Occipital lobe (tissue), 1 donor: ENCODE measurements at regions not wholly inside any gene's neighbourhood (a gene's known extent, or its start where the extent isn't known, plus 50 kb on each side); places are given as distances from the start of the nearest gene placed in this dataset.

ENCODE experiments used
- DNase-seq: peaks from one replicate; lab custom pipeline; 2025; lab: John Stamatoyannopoulos, UW

DNA sequence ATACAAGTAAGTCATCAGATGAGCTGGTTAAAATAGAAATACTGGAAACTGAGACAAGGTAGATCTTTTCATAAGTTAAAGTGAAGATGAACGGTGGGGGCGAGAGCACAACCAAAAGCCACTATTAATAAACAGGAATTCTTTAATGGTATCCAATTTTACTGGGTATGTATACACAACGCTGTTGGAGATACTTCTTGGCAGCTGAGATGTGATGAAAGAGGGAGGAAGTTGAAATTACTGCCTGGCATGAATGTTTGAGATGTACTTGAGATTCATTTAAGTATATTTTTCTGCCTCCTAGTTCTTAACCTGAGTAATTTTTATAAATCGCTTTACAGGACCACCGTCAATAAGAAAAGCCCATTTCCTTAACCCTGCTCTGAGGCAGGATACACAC, 110.0 kb upstream of the ZRANB2 start:
- DNase-seq, result no peak

DNA sequence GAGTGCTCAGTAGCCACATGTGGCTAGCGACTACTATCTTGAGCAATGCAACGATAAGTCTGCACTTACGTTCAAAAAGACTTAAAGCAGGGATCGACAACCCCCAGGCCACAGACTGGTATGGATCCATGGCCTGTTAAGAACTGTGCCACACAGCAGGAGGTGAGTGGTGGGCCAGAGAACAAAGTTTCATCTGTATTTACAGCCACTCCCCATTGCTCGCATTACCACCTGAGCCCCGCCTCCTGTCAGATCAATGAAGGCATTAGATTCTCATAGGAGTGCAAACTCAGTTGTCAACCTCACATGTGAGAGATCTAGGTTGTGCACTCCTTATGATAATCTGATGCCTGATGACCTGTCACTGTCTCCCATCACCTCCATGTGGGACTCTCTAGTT, 103.6 kb upstream of the ZRANB2 start:
- DNase-seq, result no peak

DNA sequence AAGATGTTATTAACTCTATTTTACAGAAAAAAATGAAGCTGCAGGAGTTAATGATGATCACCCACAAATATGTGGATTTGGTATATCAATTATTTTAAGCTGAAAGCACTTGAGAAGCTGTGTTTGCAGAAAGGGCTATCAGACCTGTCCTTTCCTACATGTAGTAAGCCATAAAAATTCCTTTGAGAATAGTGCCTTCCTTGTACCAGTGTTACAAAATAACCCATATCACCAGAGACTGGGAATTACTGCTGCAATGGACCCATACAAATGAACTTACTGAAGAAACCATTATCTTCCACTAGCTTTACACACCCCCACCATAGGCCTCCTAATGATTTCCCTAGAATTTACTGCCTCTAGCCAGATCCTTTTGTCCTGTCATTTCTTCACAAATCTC, 99.2 kb upstream of the ZRANB2 start:
- DNase-seq, result no peak

DNA sequence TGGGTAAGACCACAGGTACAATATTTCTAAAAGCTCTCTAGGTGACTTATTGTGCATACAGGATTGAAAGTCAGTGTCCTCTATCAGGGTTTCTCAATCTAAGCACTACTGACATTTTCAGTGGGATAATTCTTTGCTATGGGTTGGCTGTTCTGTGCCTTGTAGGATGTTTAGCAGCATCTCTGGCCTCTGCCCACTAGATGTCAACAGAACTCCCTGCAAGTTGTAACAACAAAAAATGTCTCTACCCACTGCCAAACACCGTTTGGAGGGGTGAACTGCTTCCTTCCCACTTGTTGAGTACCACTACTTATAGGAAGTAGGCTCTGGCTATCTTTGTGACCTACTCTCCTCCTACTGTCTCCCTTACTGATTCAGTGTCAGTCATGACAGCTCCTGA, 90.1 kb upstream of the ZRANB2 start:
- no peak for DNase-seq

DNA sequence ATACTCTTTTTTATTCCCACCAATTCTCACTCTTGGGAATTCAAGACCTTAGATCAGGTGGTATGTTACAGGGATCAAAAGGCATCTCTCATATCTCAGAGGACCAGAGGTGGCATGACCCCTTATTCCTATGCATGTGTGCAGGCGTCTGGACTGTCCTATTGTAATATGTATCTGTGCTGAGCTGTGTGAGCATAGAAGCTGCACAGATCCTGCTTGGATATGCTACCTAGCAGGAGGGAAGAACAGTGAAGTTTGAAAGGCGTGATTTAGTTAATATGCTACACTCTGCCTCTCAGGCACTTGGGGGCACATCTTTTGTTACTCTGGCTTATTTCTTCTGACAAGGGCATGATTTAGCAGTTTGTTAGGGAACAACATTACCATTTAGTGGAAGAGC, 86.7 kb upstream of the ZRANB2 start:
- no peak for DNase-seq

DNA sequence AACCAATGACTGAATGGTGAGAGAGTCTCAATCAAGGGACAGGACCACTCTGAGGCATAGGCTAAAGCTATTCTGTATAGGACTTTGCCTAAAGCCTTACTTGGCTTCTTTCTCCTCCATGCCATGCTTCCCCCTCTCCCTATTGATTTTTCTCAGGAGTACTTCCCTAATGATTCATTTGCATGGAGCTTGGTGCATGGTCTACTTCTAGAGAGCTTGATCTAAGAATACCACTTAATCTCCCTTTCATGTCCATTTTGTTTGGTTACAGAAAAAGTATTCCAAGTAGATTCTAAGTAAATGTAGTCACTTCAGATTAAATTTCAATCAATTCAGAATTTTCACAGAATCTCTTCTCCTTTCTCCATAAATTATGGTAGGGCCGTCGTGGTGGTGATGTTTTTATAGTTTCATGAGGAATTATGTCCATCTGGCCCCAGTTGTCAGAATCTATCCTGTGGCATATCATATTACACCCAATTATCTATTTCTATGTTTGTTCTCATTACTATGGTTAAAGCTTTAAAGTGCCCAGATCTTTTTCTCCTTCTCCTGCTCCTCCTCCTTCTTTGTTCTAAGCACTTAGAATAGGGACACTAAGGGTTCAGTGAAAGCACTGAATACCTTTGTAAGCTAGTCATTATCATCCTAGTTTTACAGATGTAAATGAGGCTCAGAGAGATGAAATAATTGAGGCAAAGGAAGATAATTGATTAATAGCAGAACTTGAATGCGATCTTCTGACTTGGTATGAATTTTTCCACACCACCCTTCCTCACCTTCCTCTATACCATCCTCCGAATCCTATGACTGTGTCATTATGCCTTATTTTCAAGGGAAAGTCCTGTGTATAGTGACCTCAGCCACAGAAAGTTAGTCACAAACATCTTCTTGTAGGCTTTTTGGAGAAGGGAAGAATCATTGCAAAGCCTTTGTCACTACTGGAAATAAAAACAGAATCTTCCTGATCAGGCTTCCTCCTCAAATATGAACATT, 85.6 kb upstream of the ZRANB2 start:
- DNase-seq, result no peak

DNA sequence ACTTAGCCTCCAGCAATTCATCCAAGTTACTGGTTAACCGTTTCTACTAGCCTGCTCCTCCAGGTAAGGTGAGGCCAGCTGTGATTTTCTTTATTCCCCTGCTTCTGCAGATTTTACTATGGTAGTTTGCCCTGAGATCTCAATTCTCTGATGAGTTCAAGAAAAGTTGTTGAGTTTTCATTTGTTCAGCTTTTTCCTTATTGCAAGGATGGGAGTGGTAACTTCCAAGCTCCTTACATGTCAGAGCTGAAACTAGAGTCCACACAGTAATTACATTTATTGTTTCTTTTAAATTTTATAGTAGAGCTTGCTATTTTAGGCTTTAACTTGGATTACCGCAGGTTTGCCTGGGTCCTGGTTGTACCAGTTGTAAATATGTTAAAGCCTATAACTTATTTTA, 76.9 kb upstream of the ZRANB2 start:
- DNase-seq, result no peak

DNA sequence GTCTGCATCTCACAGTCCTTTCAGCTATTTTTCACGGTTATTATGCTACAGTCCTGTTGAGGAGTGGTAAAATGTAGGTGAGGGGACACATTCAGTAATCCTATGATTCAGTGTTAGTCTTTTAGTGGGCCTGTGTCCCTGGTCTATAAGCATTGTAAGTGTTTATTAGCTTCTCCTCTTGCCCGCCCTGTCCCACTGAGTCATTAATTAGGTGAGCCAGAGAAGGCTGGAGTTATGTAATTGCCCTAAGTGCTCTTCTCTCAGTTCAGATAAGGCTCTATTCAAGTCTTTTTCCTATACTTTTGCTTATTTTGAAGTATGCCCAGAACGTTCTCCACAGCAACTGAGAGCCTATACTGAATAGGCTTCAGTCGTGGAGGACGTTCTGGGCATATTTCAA, 76.3 kb upstream of the ZRANB2 start:
- DNase-seq, result no peak

DNA sequence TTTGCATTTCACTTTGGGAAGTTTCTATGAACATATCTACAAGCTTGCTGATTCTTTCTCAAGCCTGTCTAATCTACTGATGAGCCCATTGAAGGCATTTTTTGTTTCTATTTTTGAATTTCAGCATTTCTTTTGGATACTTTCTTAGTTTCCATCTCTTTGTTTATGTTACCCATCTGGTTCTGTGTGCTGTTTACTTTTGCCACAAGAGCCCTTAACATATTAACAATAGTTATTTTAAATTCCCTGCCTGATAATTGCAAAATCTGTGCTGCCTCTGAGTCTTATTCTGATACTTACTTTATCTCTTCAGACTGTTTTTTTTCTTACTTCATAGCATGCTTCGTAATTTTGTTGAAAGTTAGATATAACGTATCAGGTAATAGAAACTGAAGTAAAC, 75.8 kb upstream of the ZRANB2 start:
- DNase-seq, result no peak

DNA sequence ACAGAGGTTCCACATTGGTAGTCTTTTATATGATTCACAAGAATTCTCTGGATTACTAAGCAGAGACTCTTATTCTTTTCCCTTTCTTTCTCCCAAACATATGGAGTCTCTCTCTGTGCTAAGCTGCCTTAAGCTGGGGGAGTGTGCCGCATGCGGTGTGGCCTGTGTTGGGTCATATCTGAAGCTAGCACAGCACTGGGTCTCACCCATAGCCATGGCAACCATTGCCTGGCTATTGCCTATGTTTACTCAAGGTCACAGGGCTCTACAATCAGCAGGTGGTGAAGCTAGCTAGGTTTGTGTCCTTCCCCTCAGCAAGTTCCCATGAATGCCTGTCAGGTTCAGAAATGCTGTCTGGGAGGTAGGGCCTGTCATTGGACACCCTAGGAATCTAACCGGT, 73.6 kb upstream of the ZRANB2 start:
- DNase-seq, result no peak

DNA sequence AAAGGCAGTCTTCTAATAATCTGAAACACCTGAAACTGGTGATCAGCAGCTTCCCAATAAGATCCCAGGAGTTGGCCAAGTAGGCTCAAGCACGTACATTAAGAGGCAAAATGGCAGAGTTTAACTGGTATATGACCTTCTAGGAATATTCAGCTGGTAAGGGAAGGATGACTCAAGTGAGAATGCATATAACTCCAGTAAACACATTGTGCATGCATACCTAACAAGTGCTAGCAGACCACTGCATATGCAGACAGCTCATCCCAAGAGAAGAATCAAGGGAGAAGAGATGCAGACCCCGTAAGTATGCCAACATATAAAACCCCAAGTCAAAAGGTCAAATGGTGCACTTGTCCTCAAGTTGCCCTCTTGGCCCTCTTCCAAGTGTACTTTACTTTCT, 73.0 kb upstream of the ZRANB2 start:
- DNase-seq, result no peak

DNA sequence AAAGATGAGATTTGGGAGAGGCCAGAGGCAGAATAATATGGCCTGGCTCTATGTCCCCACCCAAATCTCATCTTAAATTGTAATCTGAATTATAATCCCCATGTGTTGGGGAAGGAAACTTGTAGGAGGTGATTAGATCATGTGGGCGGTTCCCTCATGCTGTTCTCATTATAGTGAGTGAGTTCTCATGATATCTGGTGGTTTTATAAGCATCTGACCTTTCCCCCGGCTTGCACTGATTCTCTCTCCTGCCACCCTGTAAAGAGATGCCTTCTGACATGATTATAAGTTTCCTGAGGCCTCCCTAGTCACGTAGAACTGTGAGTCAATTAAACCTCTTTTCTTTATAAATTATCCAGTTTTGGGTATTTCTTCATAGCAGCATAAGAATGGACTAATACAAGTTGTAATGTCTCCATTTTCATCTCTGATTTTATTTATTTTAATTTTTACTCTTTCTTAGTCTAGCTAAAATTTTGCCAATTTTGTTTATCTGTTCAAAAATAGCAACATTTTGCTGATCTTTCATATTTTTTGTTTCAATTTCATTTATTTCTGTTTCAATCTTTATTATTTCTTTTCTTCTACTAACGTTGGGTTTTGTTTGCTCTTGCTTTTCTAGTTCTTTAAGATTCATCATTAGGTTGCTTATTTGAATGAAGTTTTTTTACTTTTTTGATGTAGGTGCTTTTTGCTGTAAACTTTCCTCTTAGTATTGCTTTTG, 67.0 kb upstream of the ZRANB2 start:
- no peak for DNase-seq

DNA sequence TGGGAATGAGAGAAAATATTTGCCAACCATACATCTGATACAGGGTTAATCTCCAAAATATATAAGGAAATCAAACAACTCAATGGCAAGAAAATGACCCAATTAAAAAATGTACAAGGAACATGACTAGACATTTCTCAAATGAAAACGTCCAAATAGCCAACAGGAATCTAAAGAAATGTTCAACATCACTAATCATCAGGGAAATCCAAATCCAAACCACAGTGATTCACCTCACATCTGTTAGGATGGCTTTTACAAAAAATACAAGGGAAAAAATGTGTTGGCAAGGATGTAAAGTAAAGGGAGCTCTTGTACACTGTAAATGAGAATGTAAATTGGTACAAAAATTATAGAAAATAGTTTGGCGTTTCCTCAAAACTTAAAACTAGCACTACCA, 54.7 kb upstream of the ZRANB2 start:
- no peak for DNase-seq
